GM21390 (cell line): ENCODE measurements at regions not wholly inside any gene's neighbourhood (a gene's known extent, or its start where the extent isn't known, plus 50 kb on each side); places are given as distances from the start of the nearest gene placed in this dataset.

ENCODE experiments used
- ATAC-seq: cut with Tn5 transposase; IDR thresholded peaks from one replicate; pipeline ENCODE4 v1.9.1; 2021; ENCODE audit not compliant: unreplicated experiment

- ATAC-seq, result no peak
Observed at GRCh38 chr1:93815366-93816110, 63.5 kb downstream of the DNTTIP2 start.

DNA sequence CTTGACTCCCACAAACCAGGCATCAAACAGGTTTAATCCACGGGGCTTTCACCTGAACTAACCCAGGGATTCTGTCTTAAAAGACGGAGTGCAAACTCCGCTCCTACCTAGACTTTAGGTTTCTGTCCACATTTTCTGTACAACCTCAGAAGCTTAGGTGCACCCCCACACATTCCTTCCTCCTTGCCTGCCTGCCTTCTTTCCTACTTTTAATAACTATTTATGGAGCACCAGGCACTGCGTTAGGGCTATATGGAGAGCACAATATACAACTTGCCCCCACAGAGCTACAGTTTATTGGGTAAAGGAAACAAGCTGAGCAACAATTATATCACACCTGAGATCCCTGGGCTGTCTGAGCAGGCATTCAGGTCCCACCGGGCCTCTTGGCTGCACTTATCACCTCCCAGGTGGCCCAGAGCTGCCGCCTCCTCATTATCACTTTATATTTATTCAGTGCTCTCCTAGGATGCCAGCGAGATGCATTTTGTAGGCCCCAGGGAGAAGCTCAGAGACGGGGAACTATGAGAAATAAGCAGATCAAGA, 64.1 kb downstream of the DNTTIP2 start:
- ATAC-seq, result no peak

DNA sequence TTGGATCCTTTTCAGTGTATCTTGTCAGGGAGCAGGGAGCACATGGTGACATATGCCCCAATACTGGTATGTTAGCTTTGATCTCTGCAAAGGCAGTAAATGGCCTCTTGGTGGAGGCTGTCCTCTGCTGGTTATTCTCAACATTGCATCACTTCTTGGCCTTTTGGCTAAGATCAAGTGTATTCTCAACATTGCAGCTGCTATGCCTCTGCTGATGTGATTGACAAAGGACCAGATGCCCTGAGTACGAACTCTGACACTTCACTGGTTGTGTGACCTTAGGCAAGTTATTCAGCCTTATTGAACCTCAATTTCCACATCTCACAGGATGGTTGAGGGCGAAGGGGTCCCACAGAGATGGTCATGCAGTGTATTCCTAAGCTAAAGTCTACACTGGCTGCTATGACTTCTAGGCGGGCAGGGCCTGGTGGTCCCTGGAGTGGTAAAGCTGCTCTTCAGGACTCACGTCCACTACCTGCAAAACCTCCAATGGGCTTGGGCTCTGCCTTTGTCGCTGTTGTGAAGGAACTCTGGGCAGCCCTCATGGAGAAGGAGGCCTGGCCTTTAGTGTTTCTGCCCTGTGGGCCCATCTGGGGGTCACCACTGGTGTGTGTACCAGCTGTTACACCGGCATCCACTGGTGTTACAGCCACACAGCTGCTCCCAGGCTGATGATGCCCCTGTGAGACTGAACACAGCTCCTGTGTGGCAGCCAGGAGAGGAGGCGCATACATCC, 64.8 kb downstream of the DNTTIP2 start:
- ATAC-seq, result peak; percentile 72

- no peak for ATAC-seq
Observed at GRCh38 chr1:93813076-93813475, 65.9 kb downstream of the DNTTIP2 start.

GRCh38 chr1:93811326-93812065, 67.5 kb downstream of the DNTTIP2 start:
- ATAC-seq, result no peak

- no peak for ATAC-seq
Observed at GRCh38 chr1:93810316-93810715, 68.7 kb downstream of the DNTTIP2 start.

- ATAC-seq, result no peak
Observed at GRCh38 chr1:93808871-93809270, 70.1 kb downstream of the DNTTIP2 start.

DNA sequence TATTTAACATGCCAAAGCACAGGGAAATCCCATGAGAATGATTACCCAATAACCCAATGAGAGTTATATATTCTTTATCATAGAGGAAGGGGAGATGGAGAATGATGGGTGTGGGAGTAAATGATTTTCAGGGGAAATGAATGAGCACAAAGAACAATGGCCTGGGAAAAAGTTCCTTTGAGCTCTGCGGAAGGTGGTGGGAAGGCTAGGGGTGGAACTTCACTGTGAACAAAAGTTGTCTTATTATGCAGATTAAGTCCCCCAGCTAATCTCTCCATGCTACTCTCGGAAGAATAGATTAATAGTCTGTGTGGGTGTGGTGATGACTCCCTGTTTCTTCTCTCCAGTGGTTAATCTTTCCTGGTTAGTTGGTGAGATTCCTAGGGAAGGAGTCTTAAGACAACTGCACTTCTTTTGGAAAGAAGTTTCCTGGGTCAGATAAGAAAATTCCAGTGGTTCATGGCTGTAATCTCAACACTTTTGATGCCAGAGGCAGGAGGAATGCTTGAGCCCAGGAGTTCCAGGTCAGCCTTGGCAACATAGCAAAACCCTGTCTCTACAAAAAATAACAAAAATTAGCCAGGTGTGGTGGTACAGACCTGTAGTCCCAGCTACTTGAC, 71.6 kb downstream of the DNTTIP2 start:
- no peak for ATAC-seq

DNA sequence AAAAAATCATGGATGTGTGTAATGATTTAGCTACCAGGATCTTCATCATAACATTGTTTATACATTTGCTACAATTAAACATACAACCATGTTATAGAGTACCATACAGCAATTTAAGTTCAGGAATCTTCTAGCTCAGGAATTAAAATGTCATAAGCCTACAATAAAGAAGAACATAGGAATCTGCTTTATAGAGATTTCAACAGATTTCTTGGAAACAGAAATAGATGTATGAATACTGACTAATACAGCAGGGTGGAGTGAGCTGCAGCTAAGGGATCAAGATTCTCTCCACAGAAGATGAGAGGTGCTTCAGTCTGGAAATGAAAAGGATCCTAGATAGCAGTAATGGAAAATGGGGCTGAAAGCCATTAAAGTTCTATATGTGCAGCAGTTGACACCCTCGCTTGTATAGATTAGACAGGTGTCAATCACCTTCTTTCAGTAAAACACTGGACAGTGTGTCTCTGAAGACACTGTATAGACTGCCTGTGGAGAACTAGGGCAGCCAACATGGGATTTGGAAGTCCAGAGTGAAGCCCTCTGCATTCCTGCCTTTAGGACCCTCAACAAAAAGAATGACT, 73.9 kb downstream of the DNTTIP2 start:
- no peak for ATAC-seq

DNA sequence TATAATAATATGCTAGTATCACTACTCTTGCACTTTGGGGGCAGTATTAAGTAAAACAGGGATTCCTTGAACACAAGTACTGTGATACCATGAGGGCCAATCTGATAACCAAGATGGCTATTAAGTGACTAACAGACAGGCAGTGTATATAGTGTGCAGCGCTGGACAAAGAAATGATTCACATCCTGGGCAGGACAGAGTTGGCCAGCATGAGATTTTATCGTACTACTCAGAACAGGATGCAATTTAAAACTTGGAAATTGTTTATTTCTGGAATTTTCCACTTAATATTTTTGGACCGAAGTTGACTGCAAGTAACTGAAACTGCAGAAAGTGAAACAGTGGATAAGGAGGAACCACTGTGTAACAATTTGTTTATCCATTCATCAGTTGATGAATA, 74.6 kb downstream of the DNTTIP2 start:
- ATAC-seq, result no peak

- no peak for ATAC-seq
Observed at GRCh38 chr1:93801471-93801870, 77.5 kb downstream of the DNTTIP2 start.

DNA sequence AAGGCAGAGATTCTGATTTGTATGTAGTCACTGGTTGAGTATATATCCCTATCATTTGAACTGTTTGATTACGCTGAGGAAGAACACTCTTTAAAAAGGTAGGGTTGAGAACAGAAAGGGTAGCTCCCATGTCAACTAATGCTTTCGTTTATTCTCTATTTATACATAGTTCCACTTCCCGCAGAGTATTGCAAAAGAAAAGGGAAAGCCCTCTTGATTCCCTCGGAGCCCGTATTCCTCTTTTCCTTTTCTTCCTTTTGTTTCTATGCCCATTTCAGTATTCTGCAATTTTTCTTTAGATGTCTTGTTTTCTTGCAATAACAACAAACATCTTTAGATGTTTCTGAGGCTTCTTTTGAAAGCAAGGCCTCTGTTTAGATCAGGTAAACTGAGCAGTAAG, 78.2 kb downstream of the DNTTIP2 start:
- no peak for ATAC-seq

GRCh38 chr1:93798291-93798690, 80.7 kb downstream of the DNTTIP2 start:
- ATAC-seq, result no peak

DNA sequence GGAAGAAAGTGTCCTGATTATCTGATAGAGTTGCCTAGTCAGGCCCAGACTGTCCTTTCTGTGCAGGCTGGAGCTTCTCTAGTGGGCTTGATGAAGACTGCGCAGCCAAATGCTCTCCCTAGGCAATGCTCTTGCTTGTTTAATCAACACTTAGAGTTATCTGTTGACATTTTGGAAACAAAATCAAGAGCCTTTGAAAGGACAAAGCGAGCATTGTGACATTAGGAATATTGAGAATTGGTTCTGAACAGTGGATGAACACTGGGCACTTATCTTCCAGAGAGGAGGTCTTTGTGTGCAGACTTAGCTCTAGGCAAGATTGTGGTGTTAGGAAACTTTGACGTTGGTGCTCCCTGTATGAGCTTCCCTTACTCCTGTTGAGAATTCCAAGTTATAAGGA, 94.5 kb downstream of the DNTTIP2 start:
- ATAC-seq, result no peak

DNA sequence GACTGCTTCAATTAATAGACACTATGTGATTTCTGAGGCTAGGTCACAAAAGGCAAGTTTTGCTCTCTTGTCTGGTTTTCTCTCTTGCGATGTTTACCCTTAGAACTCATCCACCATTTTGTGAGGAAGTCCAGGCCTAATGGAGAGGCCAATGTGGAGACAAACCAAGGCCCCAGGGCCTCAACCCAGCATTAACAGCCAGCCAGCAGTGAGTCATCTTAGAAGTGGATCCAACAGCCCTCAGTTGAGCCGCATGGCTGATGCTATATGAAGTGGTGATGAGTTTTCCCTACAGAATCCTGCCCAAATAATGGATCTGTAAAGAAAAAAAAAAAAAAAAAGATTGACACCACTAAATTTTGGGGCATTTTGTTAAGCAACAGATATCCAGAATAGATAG, 95.1 kb downstream of the DNTTIP2 start:
- ATAC-seq, result no peak

DNA sequence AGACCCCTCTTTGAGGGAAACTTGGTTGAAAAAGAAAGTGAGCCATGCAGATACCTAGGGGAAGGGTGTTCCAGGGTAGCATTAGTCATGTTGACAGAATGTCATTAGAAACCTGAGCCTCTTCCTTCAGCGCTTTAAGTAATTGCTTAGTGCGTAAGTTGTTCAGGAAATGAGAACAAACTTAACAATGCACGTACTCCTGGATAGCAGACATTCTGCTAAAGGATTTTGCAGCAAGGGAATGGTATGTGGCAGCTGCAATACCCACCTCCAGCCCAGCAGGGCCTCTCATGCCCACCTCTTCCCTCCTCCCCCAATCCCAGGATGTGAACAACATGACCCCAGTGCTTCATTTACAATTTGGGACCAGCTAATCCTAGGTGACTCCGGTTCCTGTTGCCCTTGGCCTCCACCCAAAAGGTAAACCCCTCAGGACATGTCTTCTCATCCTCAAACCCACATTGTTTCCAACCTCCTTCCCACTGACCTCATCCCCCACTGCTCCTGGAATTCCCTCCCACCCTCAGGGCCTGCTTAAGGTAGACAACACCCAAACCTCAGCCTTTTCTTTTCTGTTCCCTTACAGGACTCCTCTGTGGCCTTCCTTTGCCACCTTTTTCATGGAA, 98.0 kb upstream of the BCAR3 start:
- no peak for ATAC-seq

GRCh38 chr1:93778457-93778856, 96.8 kb upstream of the BCAR3 start:
- ATAC-seq, result no peak

- no peak for ATAC-seq
Observed at GRCh38 chr1:93777255-93777654, 95.6 kb upstream of the BCAR3 start.

GRCh38 chr1:93776728-93777127, 95.1 kb upstream of the BCAR3 start:
- ATAC-seq, result no peak

DNA sequence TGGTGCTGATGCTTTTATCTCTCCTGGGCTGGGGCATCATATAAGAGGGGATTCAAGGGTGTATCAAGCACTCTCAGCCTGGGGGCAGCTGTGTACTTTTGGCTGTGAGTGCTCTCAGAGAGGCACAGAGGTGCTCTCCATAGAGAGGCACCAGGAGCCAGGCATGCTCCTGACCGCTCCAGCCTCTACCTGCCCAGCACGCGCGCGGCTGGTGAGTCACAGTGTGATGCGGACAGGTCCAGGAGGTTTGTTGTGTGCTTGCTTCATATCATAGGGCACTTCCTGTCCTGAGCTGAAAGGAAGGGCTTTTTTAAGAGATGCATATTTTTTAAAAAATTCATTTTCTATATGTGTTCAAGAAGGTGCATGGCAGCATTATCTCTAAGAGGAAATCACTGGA, 93.6 kb upstream of the BCAR3 start:
- ATAC-seq, result no peak
